HCT116 (cell line): ENCODE measurements at regions not wholly inside any gene's neighbourhood (a gene's known extent, or its start where the extent isn't known, plus 50 kb on each side); places are given as distances from the start of the nearest gene placed in this dataset.

ENCODE experiments used
- ATAC-seq: fragments of 200-7000 bp; cut with Tn5 transposase; 2 replicates; pipeline ENCODE4 v1.9.1; 2020; ENCODE audit warnings: mild to moderate bottlenecking, moderate library complexity
- BruUV-seq: library from RNA; stranded (reverse); fragments of 400-500 nt; replicated peaks from 2 replicates; lab custom pipeline; 2021; lab: Mats Ljungman, UMichigan
- CTCF ChIA-PET: fragments of 300-600 bp; sonication (Branson Sonifier 250); formaldehyde crosslinking; loops from one replicate; lab custom pipeline; 2021; ENCODE audit warnings: antibody characterized with exemption; lab: Charles Lee
- POLR2A ChIA-PET: fragments of 300-600, 350-600 bp; sonication (Branson Sonifier 250); formaldehyde crosslinking; loops from one replicate; lab custom pipeline; 2021; ENCODE audit warnings: antibody characterized with exemption; lab: Charles Lee
- RAD21 ChIA-PET, 2 experiments: fragments of 300-600 bp; sonication (Branson Sonifier 250); formaldehyde crosslinking; loops; one replicate each; lab custom pipeline; 2023; ENCODE audit warnings: low total read pairs in 2 of 2; ENCODE audit not compliant: uncharacterized antibody in 2 of 2, unreplicated experiment in 2 of 2, low non-redundant PET in 1 of 2; lab: Charles Lee
- DNase-seq: peaks from one replicate; pipeline ENCODE4 v3.0.0-alpha.2; 2010; ENCODE audit warnings: low read depth, low spot score
- H2AFZ ChIP-seq: fragments of 200-600 bp; shearing (Covaris generic), sonication (generic); 2 replicates; pipeline ENCODE4 v1.6.1; 2017; ENCODE audit warnings: low read depth, mixed run types, mixed read lengths, antibody characterized with exemption, low read length; ENCODE audit not compliant: poor library complexity, severe bottlenecking
- H3K27ac ChIP-seq: 2 replicates; pipeline ENCODE4 v1.5.1; 2012; ENCODE audit warnings: low read depth, low read length
- H3K27me3 ChIP-seq: fragments of 200-600 bp; sonication (generic); 2 replicates; pipeline ENCODE4 v1.6.1; 2016; ENCODE audit warnings: mixed run types, low read length, mixed read lengths; ENCODE audit not compliant: insufficient read depth
- H3K36me3 ChIP-seq, 2 experiments: fragments of 200-500 bp in 1 of 2; fragments of 200-600 bp in 1 of 2; sonication (Bioruptor generic) in 1 of 2; sonication (generic) in 1 of 2; 2 replicates each; pipeline versions ENCODE4 v1.5.1 to v1.6.1; 2014 to 2016; ENCODE audit warnings: low read length in 2 of 2, inconsistent platforms in 1 of 2, mixed read lengths in 1 of 2, mixed run types in 1 of 2; ENCODE audit not compliant: insufficient read depth in 2 of 2, control insufficient read depth in 1 of 2
- H3K4me1 ChIP-seq, 2 experiments: fragments of 200-600 bp in 1 of 2; sonication (generic) in 1 of 2; 2 replicates each; pipeline versions ENCODE4 v1.5.1 to v1.6.1; 2012 to 2017; ENCODE audit warnings: low read length in 2 of 2, inconsistent platforms in 1 of 2, mild to moderate bottlenecking in 1 of 2, mixed read lengths in 1 of 2, mixed run types in 1 of 2, moderate library complexity in 1 of 2; ENCODE audit not compliant: insufficient read depth in 2 of 2, control insufficient read depth in 1 of 2
- H3K4me2 ChIP-seq: fragments of 200-600 bp; sonication (generic); 2 replicates; pipeline ENCODE4 v1.6.1; 2017; ENCODE audit warnings: mixed run types, low read length, mixed read lengths
- H3K4me3 ChIP-seq, 2 experiments: fragments of 200-600 bp in 1 of 2; sonication (generic) in 1 of 2; replicated peaks in 1 of 2; 2 replicates each; pipeline ENCODE4 v1.5.1; 2011 to 2016; ENCODE audit warnings: low read length in 2 of 2, control low read depth in 1 of 2, low read depth in 1 of 2, mild to moderate bottlenecking in 1 of 2, mixed read lengths in 1 of 2, mixed run types in 1 of 2
- H3K79me2 ChIP-seq: fragments of 200-600 bp; sonication (generic); 2 replicates; pipeline ENCODE4 v1.6.1; 2017; ENCODE audit warnings: mild to moderate bottlenecking, mixed run types, low read length, moderate library complexity, mixed read lengths; ENCODE audit not compliant: insufficient read depth
- H3K9ac ChIP-seq: fragments of 200-600 bp; sonication (generic); 2 replicates; pipeline ENCODE4 v1.6.1; 2016; ENCODE audit warnings: low read length, mixed read lengths
- H3K9me2 ChIP-seq: fragments of 200-600 bp; sonication (generic), shearing (Covaris generic); 2 replicates; pipeline ENCODE4 v1.6.1; 2017; ENCODE audit warnings: mixed run types, mild to moderate bottlenecking, moderate library complexity; ENCODE audit not compliant: insufficient read depth
- H3K9me3 ChIP-seq, 2 experiments: fragments of 200-500 bp in 1 of 2; fragments of 200-600 bp in 1 of 2; sonication (Bioruptor generic) in 1 of 2; sonication (generic) in 1 of 2; 2 replicates each; pipeline ENCODE4 v1.6.1; 2014 to 2017; ENCODE audit warnings: low read length in 2 of 2, mixed read lengths in 2 of 2, inconsistent platforms in 1 of 2, low read depth in 1 of 2, mild to moderate bottlenecking in 1 of 2, mixed run types in 1 of 2, moderate library complexity in 1 of 2; ENCODE audit not compliant: control insufficient read depth in 1 of 2, insufficient read depth in 1 of 2
- H4K20me1 ChIP-seq: fragments of 200-600 bp; sonication (generic), shearing (Covaris generic); 2 replicates; pipeline ENCODE4 v1.6.1; 2017; ENCODE audit warnings: mixed run types, mild to moderate bottlenecking, moderate library complexity; ENCODE audit not compliant: insufficient read depth
- CBX3 ChIP-seq: IDR thresholded peaks from 2 replicates; pipeline ENCODE4 v1.6.1; 2012; ENCODE audit warnings: low read depth
- CEBPB ChIP-seq: IDR thresholded peaks from 2 replicates; pipeline ENCODE4 v1.6.1; 2012; ENCODE audit warnings: low read depth
- EGR1 ChIP-seq: IDR thresholded peaks from 2 replicates; pipeline ENCODE4 v1.6.1; 2012; ENCODE audit warnings: low read depth
- ELF1 ChIP-seq: IDR thresholded peaks from 2 replicates; pipeline ENCODE4 v1.6.1; 2012; ENCODE audit warnings: low read depth, borderline replicate concordance
- EZH2 ChIP-seq: fragments of 200-600 bp; sonication (generic); IDR thresholded peaks from 2 replicates; pipeline ENCODE4 v1.6.1; 2017; ENCODE audit warnings: antibody characterized with exemption, mixed run types
- FOSL1 ChIP-seq: IDR thresholded peaks from 2 replicates; pipeline ENCODE4 v1.6.1; 2012; ENCODE audit warnings: low read depth
- JUND ChIP-seq: IDR thresholded peaks from 2 replicates; pipeline ENCODE4 v1.6.1; 2012
- POLR2AphosphoS5 ChIP-seq: IDR thresholded peaks from 2 replicates; pipeline ENCODE4 v1.6.1; 2011; ENCODE audit warnings: mild to moderate bottlenecking, low read depth, low read length, moderate library complexity
- RAD21 ChIP-seq: IDR thresholded peaks from 2 replicates; pipeline ENCODE4 v1.6.1; 2012; ENCODE audit warnings: low read depth, mild to moderate bottlenecking
- SIN3A ChIP-seq: IDR thresholded peaks from 2 replicates; pipeline ENCODE4 v1.6.1; 2012; ENCODE audit warnings: low read depth
- SP1 ChIP-seq: IDR thresholded peaks from 2 replicates; pipeline ENCODE4 v1.6.1; 2012; ENCODE audit warnings: low read depth
- SRF ChIP-seq: IDR thresholded peaks from 2 replicates; pipeline ENCODE4 v1.6.1; 2012; ENCODE audit warnings: low read depth
- TCF7L2 ChIP-seq: IDR thresholded peaks from 2 replicates; pipeline ENCODE4 v1.7.0; 2011; ENCODE audit warnings: borderline replicate concordance, inconsistent platforms; ENCODE audit not compliant: insufficient read depth, insufficient read length; ENCODE audit errors: extremely low read depth
- ZNF274 ChIP-seq: fragments of 200-500 bp; sonication (Bioruptor generic); IDR thresholded peaks from 2 replicates; pipeline ENCODE4 v1.6.1; 2014; ENCODE audit warnings: mild to moderate bottlenecking, low read depth, low read length, inconsistent platforms
- intact Hi-C: fragments of 100-400 bp; cut with micrococcal nuclease; formaldehyde crosslinking; loops from 2 replicates; pipeline ENCODE4 v1.10.0; 2022
- TF ChIP-seq, protein P1 (sequence below), 3 experiments: fragments of 200-600 bp in 1 of 3; sonication (generic) in 1 of 3; IDR thresholded peaks in 2 of 3; conservative IDR thresholded peaks in 1 of 3; 2 replicates each; pipeline ENCODE4 v1.5.1; 2012 to 2017; ENCODE audit warnings: low read depth in 2 of 3, low read length in 2 of 3, antibody characterized with exemption in 1 of 3, borderline replicate concordance in 1 of 3, control low read depth in 1 of 3, mild to moderate bottlenecking in 1 of 3, mixed read lengths in 1 of 3, mixed run types in 1 of 3, moderate library complexity in 1 of 3; ENCODE audit not compliant: insufficient read depth in 1 of 3
- TF ChIP-seq, protein P2 (sequence below): IDR thresholded peaks from 2 replicates; pipeline ENCODE4 v1.6.1; 2012
- TF ChIP-seq, protein P3 (sequence below): IDR thresholded peaks from 2 replicates; pipeline ENCODE4 v1.6.1; 2012; ENCODE audit warnings: low read depth
- TF ChIP-seq, protein P4 (sequence below): IDR thresholded peaks from 2 replicates; pipeline ENCODE4 v1.6.1; 2012

DNA sequence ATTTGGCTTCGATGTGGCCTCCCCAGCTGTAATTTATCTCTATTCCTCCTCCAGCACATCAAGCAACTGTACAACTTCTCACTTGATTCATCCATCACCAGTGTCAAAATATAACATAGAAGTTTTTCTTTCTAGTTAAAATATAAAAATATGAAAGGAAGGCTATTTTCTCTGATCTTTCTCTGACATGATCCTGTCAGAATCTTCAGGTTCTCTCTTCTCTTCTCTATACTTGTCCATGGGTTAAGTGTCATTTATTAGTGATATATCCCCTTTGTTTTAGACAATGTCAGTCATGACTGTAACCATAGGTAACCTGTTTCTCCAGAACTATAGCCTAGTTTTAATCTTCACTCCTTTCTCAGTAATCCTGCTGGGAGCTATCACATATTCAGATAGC, 132.5 kb upstream of the G2E3 start:
- CTCF ChIA-PET = no interaction called here
- ATAC-seq = no peak
- H4K20me1 ChIP-seq = no peaks in the 10 kb centered on the region
- H3K4me2 ChIP-seq = no peak overlapping the region
- no TSS peak for BruUV-seq
- H3K27ac ChIP-seq = no peak overlapping the region
- DNase-seq = no peak
- intact Hi-C loops = no loop called here
- TF ChIP-seq CEBPB = no peak
- TF ChIP-seq, protein P1, sequence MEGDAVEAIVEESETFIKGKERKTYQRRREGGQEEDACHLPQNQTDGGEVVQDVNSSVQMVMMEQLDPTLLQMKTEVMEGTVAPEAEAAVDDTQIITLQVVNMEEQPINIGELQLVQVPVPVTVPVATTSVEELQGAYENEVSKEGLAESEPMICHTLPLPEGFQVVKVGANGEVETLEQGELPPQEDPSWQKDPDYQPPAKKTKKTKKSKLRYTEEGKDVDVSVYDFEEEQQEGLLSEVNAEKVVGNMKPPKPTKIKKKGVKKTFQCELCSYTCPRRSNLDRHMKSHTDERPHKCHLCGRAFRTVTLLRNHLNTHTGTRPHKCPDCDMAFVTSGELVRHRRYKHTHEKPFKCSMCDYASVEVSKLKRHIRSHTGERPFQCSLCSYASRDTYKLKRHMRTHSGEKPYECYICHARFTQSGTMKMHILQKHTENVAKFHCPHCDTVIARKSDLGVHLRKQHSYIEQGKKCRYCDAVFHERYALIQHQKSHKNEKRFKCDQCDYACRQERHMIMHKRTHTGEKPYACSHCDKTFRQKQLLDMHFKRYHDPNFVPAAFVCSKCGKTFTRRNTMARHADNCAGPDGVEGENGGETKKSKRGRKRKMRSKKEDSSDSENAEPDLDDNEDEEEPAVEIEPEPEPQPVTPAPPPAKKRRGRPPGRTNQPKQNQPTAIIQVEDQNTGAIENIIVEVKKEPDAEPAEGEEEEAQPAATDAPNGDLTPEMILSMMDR (IDR thresholded peaks at IDR 0.05 in 2 of 3, conservative IDR thresholded peaks at IDR 0.05 in 1 of 3; ENCODE audit: borderline replicate concordance in 1 of 3, insufficient read depth in 1 of 3, low read depth in 2 of 3, low read length in 2 of 3) = no peak
- no peak for TF ChIP-seq JUND
- no peak for TF ChIP-seq ZNF274
- no peak for TF ChIP-seq CBX3
- TF ChIP-seq, protein P2, sequence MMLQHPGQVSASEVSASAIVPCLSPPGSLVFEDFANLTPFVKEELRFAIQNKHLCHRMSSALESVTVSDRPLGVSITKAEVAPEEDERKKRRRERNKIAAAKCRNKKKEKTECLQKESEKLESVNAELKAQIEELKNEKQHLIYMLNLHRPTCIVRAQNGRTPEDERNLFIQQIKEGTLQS = no peak
- TF ChIP-seq, protein P3, sequence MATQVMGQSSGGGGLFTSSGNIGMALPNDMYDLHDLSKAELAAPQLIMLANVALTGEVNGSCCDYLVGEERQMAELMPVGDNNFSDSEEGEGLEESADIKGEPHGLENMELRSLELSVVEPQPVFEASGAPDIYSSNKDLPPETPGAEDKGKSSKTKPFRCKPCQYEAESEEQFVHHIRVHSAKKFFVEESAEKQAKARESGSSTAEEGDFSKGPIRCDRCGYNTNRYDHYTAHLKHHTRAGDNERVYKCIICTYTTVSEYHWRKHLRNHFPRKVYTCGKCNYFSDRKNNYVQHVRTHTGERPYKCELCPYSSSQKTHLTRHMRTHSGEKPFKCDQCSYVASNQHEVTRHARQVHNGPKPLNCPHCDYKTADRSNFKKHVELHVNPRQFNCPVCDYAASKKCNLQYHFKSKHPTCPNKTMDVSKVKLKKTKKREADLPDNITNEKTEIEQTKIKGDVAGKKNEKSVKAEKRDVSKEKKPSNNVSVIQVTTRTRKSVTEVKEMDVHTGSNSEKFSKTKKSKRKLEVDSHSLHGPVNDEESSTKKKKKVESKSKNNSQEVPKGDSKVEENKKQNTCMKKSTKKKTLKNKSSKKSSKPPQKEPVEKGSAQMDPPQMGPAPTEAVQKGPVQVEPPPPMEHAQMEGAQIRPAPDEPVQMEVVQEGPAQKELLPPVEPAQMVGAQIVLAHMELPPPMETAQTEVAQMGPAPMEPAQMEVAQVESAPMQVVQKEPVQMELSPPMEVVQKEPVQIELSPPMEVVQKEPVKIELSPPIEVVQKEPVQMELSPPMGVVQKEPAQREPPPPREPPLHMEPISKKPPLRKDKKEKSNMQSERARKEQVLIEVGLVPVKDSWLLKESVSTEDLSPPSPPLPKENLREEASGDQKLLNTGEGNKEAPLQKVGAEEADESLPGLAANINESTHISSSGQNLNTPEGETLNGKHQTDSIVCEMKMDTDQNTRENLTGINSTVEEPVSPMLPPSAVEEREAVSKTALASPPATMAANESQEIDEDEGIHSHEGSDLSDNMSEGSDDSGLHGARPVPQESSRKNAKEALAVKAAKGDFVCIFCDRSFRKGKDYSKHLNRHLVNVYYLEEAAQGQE = no peak
- TF ChIP-seq ELF1 = no peak
- TF ChIP-seq SRF = no peak
- TF ChIP-seq FOSL1 = no peak
- TF ChIP-seq SIN3A = no peak
- no peak for TF ChIP-seq EGR1
- no peak for TF ChIP-seq RAD21
- TF ChIP-seq SP1 = no peak
- no peak for TF ChIP-seq POLR2AphosphoS5
- TF ChIP-seq EZH2 = no peak
- no peak for TF ChIP-seq TCF7L2
- TF ChIP-seq, protein P4, sequence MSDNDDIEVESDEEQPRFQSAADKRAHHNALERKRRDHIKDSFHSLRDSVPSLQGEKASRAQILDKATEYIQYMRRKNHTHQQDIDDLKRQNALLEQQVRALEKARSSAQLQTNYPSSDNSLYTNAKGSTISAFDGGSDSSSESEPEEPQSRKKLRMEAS = no peak
- peaks cover 21% of the 10 kb centered on the region for H3K27me3 ChIP-seq
- H3K9ac ChIP-seq = no peak overlapping the region
- no peaks in the 10 kb centered on the region for H3K4me1 ChIP-seq
- RAD21 ChIA-PET = no interaction called here
- H3K9me2 ChIP-seq = no peaks in the 10 kb centered on the region
- POLR2A ChIA-PET = no interaction called here
- no peak overlapping the region for H3K4me3 ChIP-seq
- H2AFZ ChIP-seq = no peak overlapping the region
- H3K79me2 ChIP-seq = no peaks in the 10 kb centered on the region
- H3K36me3 ChIP-seq = no peaks in the 10 kb centered on the region
- no peaks in the 10 kb centered on the region for H3K9me3 ChIP-seq
